Lower leg skin (tissue), 4 donors: ENCODE measurements at regions not wholly inside any gene's neighbourhood (a gene's known extent, or its start where the extent isn't known, plus 50 kb on each side); places are given as distances from the start of the nearest gene placed in this dataset.

Experiments used
- DNase-seq, 2 donors: peaks; one replicate each; pipeline ENCODE4 v3.0.0-alpha.2; 2019; ENCODE audit warnings: low spot score in 2 of 2
- H3K4me3 ChIP-seq: fragments of 200-600 bp; sonication (generic); 2 replicates; pipeline ENCODE4 v1.5.1; 2017; ENCODE audit warnings: mild to moderate bottlenecking, low read depth; ENCODE audit not compliant: poor library complexity, severe bottlenecking
- CTCF ChIP-seq, 3 donors: fragments of 450-650 bp; IDR thresholded peaks; one replicate each; pipeline ENCODE4 v1.5.1; 2016; ENCODE audit warnings: antibody characterized with exemption in 3 of 3, mild to moderate bottlenecking in 3 of 3, moderate library complexity in 2 of 3
- POLR2A ChIP-seq, 2 donors: fragments of 450-650 bp; IDR thresholded peaks; one replicate each; pipeline ENCODE4 v1.6.1; 2016 to 2017; ENCODE audit warnings: antibody characterized with exemption in 2 of 2, mild to moderate bottlenecking in 1 of 2, moderate library complexity in 1 of 2
- WGBS, 2 donors: methylation state at CpG; one replicate each; pipeline ENCODE4 v1.1.5; 2018; 5-methylcytosine and 5-hydroxymethylcytosine counted together
- intact Hi-C: fragments of 100-400 bp; cut with DNase I; formaldehyde crosslinking; loops from one replicate; pipeline ENCODE4 v1.15.0; 2023; ENCODE audit warnings: low total_unique reads

- no peak overlapping the region for H3K4me3 ChIP-seq
- WGBS, 2 donors: 74 to 75% methylated on average over 10 of the region's 10 CpGs
- TF ChIP-seq POLR2A (IDR thresholded peaks at IDR 0.05) (no peak), CTCF (IDR thresholded peaks at IDR 0.05) (no peak)
- intact Hi-C loops: no loop called here
- DNase-seq: no peak
Observed at GRCh38 chr4:184893801-184894571, 68.2 kb upstream of the ACSL1 start.

GRCh38 chr4:184895012-184895695 is 69.4 kb upstream of the ACSL1 start:
- TF ChIP-seq POLR2A (IDR thresholded peaks at IDR 0.05) (no peak), CTCF (IDR thresholded peaks at IDR 0.05) (no peak)
- no peak for DNase-seq
- no peak overlapping the region for H3K4me3 ChIP-seq
- 61 to 68% methylated on average over 7 of the region's 7 CpGs for WGBS, 2 donors
- intact Hi-C loops: no loop called here

GRCh38 chr4:184896868-184897715 is 71.3 kb upstream of the ACSL1 start:
- H3K4me3 ChIP-seq: no peak overlapping the region
- 77 to 83% methylated on average over 19 of the region's 19 CpGs for WGBS, 2 donors

GRCh38 chr4:184897895-184898294 is 72.1 kb upstream of the ACSL1 start:
- intact Hi-C loops: no loop called here
- no peak overlapping the region for H3K4me3 ChIP-seq
- no peak for DNase-seq
- TF ChIP-seq POLR2A (IDR thresholded peaks at IDR 0.05): no peak
- TF ChIP-seq CTCF (IDR thresholded peaks at IDR 0.05): no peak
- 60 to 68% methylated on average over 7 of the region's 7 CpGs for WGBS, 2 donors

More at GRCh38 chr4:184896868-184897715, 71.3 kb upstream of the ACSL1 start:
- intact Hi-C loops: no loop called here
- DNase-seq: peak in 1 of 2 donors; percentile 16
- no peak for TF ChIP-seq POLR2A (IDR thresholded peaks at IDR 0.05)
- no peak for TF ChIP-seq CTCF (IDR thresholded peaks at IDR 0.05)

- no peak for TF ChIP-seq POLR2A (IDR thresholded peaks at IDR 0.05)
- TF ChIP-seq CTCF (IDR thresholded peaks at IDR 0.05): no peak
- WGBS, 2 donors: 44 to 69% methylated on average over 5 of the region's 5 CpGs
- no peak overlapping the region for H3K4me3 ChIP-seq
- DNase-seq: no peak
- intact Hi-C loops: no loop called here
Observed at GRCh38 chr4:184898793-184899192, 73.0 kb upstream of the ACSL1 start.
